T-helper 1 cell treated with Interleukin-12 subunit alpha and Interleukin-12 subunit beta and Interleukin-4 antibody, amounts not matched to agents 30 μg/mL and 1 μg/mL, for 36 hours (primary cell): ENCODE measurements at regions not wholly inside any gene's neighbourhood (a gene's known extent, or its start where the extent isn't known, plus 50 kb on each side); places are given as distances from the start of the nearest gene placed in this dataset.
"Not testable (repeated sequence)": the region's sequence is repeated elsewhere in the genome, so short reads cannot be mapped to it uniquely, and the experiment has no call there.

Experiments
- H3K27ac Mint-ChIP-seq: one replicate; pipeline ENCODE4 v1.8.0; 2021; ENCODE audit warnings: mild to moderate bottlenecking, mixed read lengths
- H3K27me3 Mint-ChIP-seq: one replicate; pipeline ENCODE4 v1.8.0; 2021; ENCODE audit warnings: low read depth, mixed read lengths
- H3K36me3 Mint-ChIP-seq: one replicate; pipeline ENCODE4 v1.8.0; 2021; ENCODE audit warnings: low read depth, mixed read lengths
- H3K4me1 Mint-ChIP-seq: one replicate; pipeline ENCODE4 v1.8.0; 2021; ENCODE audit warnings: low read depth, mixed read lengths
- H3K4me3 Mint-ChIP-seq: one replicate; pipeline ENCODE4 v1.8.0; 2021; ENCODE audit warnings: mild to moderate bottlenecking, moderate library complexity, mixed read lengths
- H3K9me3 Mint-ChIP-seq: one replicate; pipeline ENCODE4 v1.8.0; 2021; ENCODE audit warnings: mixed read lengths

DNA sequence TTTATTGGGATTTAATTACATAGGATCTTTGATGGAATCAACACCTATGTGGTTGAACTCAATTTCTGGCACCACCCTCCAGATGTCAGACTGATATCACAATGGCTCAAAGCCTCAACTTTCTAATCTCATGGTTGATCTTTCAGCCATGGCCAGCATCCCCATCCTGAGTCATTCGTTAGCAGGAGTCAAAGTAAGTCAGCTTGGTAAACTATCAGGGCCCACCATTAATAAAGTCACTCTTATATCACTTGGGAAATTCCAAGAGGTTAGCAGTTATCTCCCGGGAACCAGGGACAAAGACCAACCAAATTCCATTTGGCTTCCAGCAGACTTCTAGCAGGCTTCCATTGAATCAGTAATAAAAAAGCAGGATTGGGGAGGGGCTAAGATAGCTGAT, 50.7 kb upstream of the TNFSF4 start:
- no peak overlapping the region for H3K27ac Mint-ChIP-seq
- peaks cover 15% of the 10 kb centered on the region for H3K9me3 Mint-ChIP-seq
- no peak overlapping the region for H3K4me3 Mint-ChIP-seq
- H3K4me1 Mint-ChIP-seq = no peaks in the 10 kb centered on the region
- peaks cover 6% of the 10 kb centered on the region for H3K27me3 Mint-ChIP-seq
- H3K36me3 Mint-ChIP-seq = no peaks in the 10 kb centered on the region

DNA sequence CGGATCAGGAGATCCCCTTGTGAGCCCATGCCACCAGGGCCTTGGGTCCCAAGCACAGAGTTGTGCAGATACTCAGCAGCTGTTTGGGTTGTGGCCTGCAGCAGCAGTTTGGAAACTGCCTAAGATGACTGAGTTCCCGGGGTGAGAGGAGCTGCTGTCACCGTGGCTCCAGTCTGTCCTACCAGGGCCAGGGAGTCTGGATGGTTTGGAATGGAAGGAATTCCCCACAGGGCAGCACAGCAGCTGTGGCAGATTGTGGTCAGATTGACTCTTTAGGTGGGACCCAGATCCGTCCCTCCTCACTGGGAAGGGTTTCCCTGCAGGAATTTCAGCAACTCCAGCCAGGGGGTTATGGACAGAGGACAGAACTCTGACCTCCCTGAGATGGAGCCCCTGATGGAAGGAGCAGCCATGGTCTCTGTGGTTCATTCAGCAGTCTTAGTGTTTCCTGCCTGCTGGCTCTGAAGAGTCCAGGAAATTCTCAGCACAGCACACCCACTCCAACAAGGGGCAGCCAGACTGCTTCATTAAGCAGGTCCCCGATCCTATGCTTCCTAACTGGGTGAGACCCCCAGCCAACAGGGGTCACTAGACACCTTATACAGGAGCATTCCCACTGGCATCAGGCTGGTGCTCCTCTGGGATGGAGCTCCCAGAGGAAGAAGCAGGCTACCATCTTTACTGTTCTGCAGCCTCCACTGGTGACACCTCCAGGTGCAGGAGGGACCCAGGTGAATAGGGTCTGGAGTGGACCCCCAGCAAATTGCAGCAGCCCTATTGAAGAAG, 51.5 kb upstream of the TNFSF4 start:
- Mint-ChIP-seq H3K27me3 (no peaks in the 10 kb centered on the region), H3K9me3 (peaks cover 15% of the 10 kb centered on the region), H3K36me3 (no peaks in the 10 kb centered on the region), H3K27ac (no peak overlapping the region), H3K4me3 (no peak overlapping the region), H3K4me1 (no peaks in the 10 kb centered on the region)

DNA sequence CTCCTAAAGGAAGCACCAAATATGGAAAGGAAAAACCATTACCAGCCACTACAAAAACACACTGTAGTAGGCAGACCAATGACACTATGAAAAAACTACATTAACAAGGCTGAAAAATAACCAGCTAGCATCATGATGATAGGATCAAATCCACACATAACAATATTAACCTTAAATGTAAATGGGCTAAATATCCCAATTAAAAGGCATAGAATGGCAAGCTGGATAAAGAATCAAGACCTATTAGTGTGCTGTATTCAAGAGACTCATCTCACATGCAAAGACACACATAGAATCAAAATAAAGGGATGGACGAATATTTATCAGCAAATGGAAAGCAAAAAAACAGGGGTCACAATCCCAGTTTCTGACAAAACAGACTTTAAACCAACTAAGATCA, 53.2 kb upstream of the TNFSF4 start:
- not testable (repeated sequence) for H3K4me1 Mint-ChIP-seq, H3K4me3 Mint-ChIP-seq, H3K27ac Mint-ChIP-seq, H3K27me3 Mint-ChIP-seq, H3K36me3 Mint-ChIP-seq
- peaks cover 15% of the 10 kb centered on the region for H3K9me3 Mint-ChIP-seq

DNA sequence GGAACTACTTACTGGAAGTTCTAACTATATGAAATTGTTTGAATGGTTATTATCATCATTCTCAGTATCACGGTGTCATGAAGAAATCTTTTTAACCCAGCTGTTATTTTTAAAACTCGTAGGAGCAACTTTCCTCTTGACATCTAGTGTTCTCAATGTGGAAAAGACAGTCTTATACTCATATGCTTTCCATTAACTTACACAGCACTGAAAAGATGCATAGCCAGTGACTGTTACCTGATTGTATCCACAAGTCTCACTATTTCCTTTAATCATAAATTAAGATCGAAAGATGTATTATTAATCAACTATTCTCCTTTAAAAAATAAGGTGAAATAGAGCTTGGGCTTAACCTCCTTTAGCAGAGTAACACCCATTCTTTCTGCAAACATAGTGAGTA, 59.7 kb upstream of the TNFSF4 start:
- Mint-ChIP-seq H3K4me3 (no peak overlapping the region), H3K27me3 (peaks cover 4% of the 10 kb centered on the region), H3K9me3 (no peaks in the 10 kb centered on the region), H3K4me1 (no peaks in the 10 kb centered on the region), H3K27ac (no peak overlapping the region), H3K36me3 (no peaks in the 10 kb centered on the region)

DNA sequence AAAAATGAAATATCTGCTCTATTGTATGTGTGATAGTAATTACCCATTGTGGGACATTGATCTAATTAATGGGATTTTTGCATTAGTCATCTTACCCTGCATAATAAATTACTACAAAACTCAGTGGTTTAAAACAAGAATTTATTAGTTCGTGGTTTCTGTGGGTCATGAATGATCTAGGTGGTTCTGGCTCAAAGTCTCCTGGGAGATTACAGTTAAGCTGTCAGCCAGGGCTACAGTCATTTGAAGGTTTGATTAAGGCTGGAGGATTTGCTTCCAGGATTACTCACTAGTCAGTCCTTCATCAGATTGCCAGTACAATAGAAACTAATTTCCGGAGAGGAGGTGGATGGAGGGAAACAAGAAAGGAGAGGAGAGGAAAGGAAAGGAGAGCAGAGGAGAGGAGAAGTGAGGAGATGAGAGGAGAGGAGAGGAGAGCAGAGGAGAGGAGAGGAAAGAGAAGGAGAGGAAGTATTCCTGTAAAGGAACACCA, 60.4 kb upstream of the TNFSF4 start:
- H3K4me1 Mint-ChIP-seq = no peaks in the 10 kb centered on the region
- no peak overlapping the region for H3K4me3 Mint-ChIP-seq
- no peak overlapping the region for H3K27ac Mint-ChIP-seq
- H3K36me3 Mint-ChIP-seq = no peaks in the 10 kb centered on the region
- H3K27me3 Mint-ChIP-seq = peaks cover 4% of the 10 kb centered on the region
- H3K9me3 Mint-ChIP-seq = no peaks in the 10 kb centered on the region

DNA sequence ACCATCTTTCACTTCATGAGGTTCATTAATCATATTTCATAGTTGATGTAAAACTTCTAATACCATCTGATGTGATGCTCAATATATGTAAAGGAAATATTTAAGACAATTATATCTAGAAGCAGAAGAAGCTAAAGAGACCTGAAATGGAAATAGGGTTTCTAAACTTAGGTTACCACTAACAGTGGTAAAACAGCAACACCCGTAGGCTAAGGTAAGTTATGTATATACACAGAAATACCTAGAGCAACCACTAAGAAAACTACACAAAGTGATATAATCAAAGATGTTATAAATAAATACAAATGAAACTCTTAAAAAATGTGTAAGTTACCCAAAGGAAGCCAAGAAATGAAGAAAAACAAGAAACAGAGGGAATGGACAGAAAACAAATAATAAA, 61.1 kb upstream of the TNFSF4 start:
- Mint-ChIP-seq H3K36me3 (no peaks in the 10 kb centered on the region), H3K27me3 (peaks cover 4% of the 10 kb centered on the region), H3K9me3 (no peaks in the 10 kb centered on the region), H3K4me3 (no peak overlapping the region), H3K27ac (no peak overlapping the region), H3K4me1 (no peaks in the 10 kb centered on the region)

DNA sequence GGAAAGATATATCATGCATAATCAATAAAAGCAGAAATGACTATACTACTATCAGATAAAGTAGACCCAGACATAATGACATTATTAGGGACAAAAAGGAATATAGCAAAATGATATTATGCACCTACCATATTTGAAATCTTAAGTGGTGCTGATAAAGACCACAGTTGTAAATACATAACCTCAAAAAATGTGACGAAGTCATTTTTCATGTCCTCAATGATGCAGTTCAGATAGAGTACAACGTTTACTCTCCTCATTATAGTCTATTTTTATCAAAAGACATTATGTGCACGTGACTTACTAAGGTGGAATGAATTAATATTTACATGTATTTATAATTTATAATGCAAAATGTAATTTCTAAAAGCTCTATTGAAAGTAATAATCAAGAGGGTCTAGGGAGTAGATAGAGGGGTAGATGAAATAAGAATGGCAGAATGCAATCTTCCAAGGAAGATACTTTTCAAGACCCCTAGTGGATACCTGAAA, 61.7 kb upstream of the TNFSF4 start:
- Mint-ChIP-seq H3K4me1 (no peaks in the 10 kb centered on the region), H3K4me3 (no peak overlapping the region), H3K27ac (no peak overlapping the region), H3K9me3 (no peaks in the 10 kb centered on the region), H3K36me3 (no peaks in the 10 kb centered on the region), H3K27me3 (peaks cover 4% of the 10 kb centered on the region)

DNA sequence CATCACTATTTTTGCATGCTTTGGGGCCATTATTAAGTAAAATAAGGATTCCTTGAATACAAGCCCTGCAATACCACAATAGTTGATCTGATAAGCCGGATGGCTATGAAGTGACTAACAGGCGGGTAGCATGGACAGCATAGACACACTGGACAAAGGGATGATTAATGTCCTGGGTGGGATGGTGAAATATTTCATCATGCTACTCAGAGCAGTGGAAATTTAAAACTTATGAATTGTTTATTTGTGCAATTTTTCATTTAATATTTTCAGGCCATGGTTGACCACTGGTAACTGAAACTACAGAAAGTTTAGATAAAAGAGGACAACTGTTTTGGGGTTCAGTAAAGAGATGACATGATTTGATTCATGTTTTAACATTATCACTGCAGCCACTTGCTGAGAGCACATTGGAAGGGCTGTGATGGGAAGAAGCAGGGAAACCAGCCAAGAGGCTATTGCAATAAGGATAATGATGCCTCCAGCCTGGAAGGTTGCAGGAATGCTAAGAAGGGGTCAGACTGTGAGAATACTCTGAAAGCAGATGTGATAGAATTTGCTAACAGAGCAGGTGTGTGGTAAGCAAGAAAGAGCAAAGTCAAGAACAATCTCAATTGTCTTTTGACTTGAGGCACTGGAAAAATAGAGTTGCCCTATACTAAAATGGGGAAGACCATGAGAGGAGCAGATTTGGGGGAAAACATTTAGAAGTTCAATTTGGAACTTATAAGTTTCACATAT, 62.5 kb upstream of the TNFSF4 start:
- H3K27ac Mint-ChIP-seq = no peak overlapping the region
- no peaks in the 10 kb centered on the region for H3K4me1 Mint-ChIP-seq
- no peak overlapping the region for H3K4me3 Mint-ChIP-seq
- no peaks in the 10 kb centered on the region for H3K36me3 Mint-ChIP-seq
- no peaks in the 10 kb centered on the region for H3K9me3 Mint-ChIP-seq
- H3K27me3 Mint-ChIP-seq = peaks cover 4% of the 10 kb centered on the region

DNA sequence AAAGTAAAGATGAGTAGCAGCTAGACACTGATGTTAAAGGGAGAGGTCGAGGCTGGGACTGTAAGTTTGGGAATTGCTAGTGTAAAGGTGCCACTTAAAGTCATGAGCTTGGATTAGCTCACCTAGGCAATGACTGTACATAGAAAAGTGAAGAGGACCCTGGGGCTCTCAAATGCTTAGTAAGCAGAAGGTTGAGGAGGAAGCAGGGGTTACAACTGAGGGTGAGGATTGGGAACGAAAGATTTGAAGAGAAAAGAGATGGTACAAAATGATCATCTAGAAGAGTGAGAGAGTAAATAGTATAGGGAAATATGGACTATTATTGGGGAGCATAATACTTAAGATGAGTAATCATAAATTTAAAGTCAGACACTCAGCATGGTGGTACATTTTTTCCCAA, 63.1 kb upstream of the TNFSF4 start:
- no peaks in the 10 kb centered on the region for H3K9me3 Mint-ChIP-seq

DNA sequence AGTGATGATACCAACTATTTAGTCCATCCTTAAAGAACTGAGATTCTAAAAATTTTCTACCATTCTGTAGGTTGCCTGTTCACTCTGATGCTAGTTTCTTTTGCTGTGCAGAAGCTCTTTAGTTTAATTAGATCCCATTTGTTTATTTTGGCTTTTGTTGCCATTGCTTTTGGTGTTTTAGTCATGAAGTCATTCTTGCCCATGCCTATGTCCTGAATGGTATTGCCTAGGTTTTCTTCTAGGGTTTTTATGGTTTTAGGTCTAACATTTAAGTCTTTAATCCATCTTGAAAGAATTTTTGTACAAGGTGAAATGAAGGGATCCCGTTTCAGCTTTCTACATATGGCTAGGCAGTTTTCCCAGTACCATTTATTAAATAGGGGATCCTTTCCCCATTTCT, 63.9 kb upstream of the TNFSF4 start:
- not testable (repeated sequence) for H3K36me3 Mint-ChIP-seq, H3K27ac Mint-ChIP-seq, H3K9me3 Mint-ChIP-seq, H3K27me3 Mint-ChIP-seq, H3K4me3 Mint-ChIP-seq, H3K4me1 Mint-ChIP-seq

More for the DNA sequence above, 63.1 kb upstream of the TNFSF4 start:
- Mint-ChIP-seq H3K36me3 (no peaks in the 10 kb centered on the region), H3K4me3 (no peak overlapping the region), H3K27me3 (peaks cover 4% of the 10 kb centered on the region), H3K4me1 (no peaks in the 10 kb centered on the region), H3K27ac (no peak overlapping the region)

DNA sequence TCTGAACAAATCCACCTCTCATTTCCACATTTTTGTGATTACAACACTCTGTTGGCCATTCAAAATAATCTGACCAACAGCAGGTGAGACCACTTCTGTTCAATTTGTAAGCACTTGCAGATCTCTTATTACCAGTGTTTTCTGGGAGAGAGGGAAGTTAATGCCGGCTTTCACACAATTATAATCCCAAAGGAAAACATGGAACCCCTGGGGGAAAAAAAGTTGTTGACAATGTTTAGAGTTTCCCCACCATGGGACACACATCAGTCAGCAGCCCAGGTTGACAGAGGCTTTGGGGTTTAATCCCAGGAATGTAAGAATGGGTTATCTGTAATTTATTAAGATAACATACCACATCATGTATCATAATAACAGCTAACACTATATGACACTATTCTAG, 68.4 kb upstream of the TNFSF4 start:
- Mint-ChIP-seq H3K27me3 (peaks cover 15% of the 10 kb centered on the region), H3K27ac (no peak overlapping the region), H3K9me3 (no peaks in the 10 kb centered on the region)

DNA sequence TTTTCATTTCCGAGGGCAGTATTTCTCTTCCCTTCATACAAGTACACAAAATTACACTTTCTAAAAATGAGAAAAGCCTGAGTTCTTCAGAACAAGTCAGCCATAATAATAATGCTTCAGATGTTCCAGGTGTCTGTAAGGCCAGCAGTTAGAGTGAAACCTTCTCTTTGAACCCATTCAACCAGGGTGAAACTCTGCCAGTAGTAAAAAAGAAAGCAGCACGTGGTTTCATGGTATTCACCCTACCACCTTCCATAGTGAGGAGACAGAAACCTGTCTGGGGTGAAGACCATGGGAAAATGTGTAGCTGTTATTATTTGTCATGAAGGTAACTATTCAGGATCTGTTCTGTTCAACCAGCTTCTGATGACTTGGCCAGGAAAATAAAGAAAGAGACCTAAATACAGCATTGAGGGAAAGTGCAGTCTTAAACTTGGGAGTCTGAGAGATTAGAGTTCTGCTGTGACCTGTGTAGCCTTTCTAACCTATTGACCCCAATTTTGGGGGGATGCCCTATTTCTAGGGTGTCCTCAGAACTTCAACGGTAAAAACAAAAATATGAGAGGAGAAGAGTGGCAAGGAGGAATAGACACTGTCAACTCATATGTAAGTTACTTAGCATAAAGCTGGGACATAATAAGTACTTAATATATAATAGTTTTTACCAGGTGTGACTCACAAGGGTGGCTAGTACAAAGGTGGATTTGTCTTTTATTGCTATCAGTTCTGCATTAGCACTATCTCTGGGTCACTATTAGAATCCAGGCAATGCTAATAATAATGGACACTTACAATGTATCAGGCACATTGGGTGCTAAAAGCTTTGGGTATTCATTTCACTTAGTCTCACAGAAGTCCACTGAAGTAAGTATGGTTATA, 70.0 kb upstream of the TNFSF4 start:
- Mint-ChIP-seq H3K27me3 (peaks cover 15% of the 10 kb centered on the region), H3K4me1 (no peaks in the 10 kb centered on the region), H3K9me3 (no peaks in the 10 kb centered on the region), H3K4me3 (no peak overlapping the region), H3K27ac (no peak overlapping the region), H3K36me3 (no peaks in the 10 kb centered on the region)

More for the DNA sequence above, 68.4 kb upstream of the TNFSF4 start:
- no peaks in the 10 kb centered on the region for H3K4me1 Mint-ChIP-seq
- no peaks in the 10 kb centered on the region for H3K36me3 Mint-ChIP-seq
- no peak overlapping the region for H3K4me3 Mint-ChIP-seq

DNA sequence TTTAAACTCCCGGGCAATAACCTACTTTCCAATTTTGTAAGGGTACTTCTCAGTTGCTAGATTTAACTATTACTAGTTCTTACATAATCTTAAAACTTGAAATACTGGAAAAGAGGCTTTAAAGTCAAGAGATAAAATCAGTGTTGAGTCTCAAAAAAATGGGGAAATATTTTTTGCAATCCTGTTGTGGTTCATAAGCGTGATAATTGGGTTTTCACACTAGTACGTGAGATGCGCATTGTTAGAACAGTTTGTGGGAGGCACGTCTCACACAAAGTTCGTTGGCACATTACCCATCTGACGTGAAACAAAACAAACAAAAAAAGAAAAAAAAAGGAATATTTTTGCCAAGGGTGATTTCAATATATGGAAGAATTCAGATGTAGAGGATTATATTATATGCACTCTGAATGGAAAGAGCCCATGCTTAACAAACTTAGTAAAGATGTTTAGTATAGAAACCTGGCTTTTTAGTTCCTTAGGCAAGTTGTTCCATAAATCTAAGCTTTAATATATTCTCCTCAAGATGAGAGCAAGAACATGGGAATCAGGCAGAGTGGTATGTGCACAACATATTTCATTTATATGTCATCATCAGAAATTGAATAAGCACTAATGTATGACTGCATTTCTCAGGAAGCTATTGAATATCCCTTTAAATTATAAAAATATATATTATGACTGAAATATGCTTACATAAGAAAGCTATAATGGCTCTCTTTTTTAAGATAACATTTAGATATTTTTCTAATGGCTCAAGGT, 73.9 kb upstream of the TNFSF4 start:
- no peak overlapping the region for H3K4me3 Mint-ChIP-seq

DNA sequence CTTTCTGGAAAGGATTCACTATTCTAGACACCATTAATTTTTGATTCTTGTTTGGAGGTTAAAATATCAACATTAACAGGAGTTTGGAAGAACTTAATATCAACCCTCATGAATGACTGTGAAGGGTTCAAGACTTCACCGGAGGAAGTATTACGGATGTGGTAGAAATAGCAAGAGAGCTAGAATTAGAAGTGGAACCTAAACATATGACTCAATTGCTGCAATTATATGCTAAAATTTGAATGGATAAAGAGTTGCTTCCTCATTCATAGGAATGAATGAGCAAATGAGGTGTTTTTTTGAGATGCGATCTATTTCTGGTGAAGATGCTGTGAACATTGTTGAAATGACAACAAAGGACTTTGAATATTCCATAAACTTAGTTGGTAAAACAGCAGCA, 77.9 kb upstream of the TNFSF4 start:
- H3K4me1 Mint-ChIP-seq = no peaks in the 10 kb centered on the region
- H3K27ac Mint-ChIP-seq = no peak overlapping the region

More for the DNA sequence above, 73.9 kb upstream of the TNFSF4 start:
- peaks cover 30% of the 10 kb centered on the region for H3K27me3 Mint-ChIP-seq
- H3K4me1 Mint-ChIP-seq = no peaks in the 10 kb centered on the region
- H3K36me3 Mint-ChIP-seq = no peaks in the 10 kb centered on the region
- no peaks in the 10 kb centered on the region for H3K9me3 Mint-ChIP-seq
- H3K27ac Mint-ChIP-seq = no peak overlapping the region

More for the DNA sequence above, 77.9 kb upstream of the TNFSF4 start:
- Mint-ChIP-seq H3K36me3 (no peaks in the 10 kb centered on the region), H3K27me3 (peaks cover 20% of the 10 kb centered on the region), H3K4me3 (no peak overlapping the region), H3K9me3 (no peaks in the 10 kb centered on the region)
